NCI-H187 treated with DMSO at 0.1 percent for 48 hours (cell line): ENCODE measurements at regions not wholly inside any gene's neighbourhood (a gene's known extent, or its start where the extent isn't known, plus 50 kb on each side); places are given as distances from the start of the nearest gene placed in this dataset.

Experiments
- DNase-seq: peaks from one replicate; lab custom pipeline; 2025; lab: John Stamatoyannopoulos, UW

GRCh38 chr3:30122359-30122758, 484.0 kb upstream of the TGFBR2 start:
- DNase-seq: no peak

GRCh38 chr3:30123224-30123623, 483.2 kb upstream of the TGFBR2 start:
- no peak for DNase-seq

- no peak for DNase-seq
These were observed 482.6 kb upstream of the TGFBR2 start for GRCh38 chr3:30123755-30124154.

- DNase-seq: no peak
These were observed 481.7 kb upstream of the TGFBR2 start for GRCh38 chr3:30124435-30125370.

DNA sequence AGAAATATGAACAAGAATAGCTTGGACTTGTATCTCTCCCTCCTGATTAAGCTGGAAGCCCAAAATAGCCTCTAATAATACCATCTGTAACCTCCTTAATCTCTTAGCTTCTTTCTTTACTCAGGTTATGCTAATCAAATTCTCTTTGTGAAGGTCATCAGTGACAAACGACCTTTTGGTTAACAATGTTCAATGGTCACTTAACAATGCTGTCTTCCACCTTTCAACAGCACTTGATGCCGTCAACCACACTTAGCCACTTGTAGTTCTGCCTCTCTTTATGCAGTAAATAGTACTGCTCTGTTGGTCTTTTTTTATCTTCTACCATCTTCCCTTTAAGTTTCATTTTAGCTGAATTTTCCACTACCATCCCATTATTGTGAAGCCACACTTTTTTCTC, 476.6 kb upstream of the TGFBR2 start:
- no peak for DNase-seq

GRCh38 chr3:30130391-30130790, 476.0 kb upstream of the TGFBR2 start:
- no peak for DNase-seq

- DNase-seq: no peak
These were observed 475.2 kb upstream of the TGFBR2 start for GRCh38 chr3:30131191-30131590.

GRCh38 chr3:30135190-30135589, 471.2 kb upstream of the TGFBR2 start:
- DNase-seq: no peak

DNA sequence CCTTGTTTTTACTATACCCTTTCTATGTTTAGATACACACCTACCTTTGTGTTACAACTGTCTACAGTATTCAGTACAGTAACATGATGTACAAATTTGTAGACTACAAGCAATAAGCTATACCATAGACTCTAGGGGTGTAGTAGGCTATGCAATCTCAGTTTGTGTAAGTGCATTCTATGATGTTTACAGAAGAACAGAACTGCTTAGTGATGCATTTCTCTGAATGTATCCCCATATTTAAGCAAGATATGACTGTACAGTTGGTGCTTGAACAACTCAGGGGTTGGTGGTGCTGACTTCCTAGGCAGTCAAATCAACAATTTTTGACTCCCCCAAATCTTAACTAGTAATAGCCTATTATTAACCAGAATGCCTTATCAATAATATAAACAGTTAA, 467.1 kb upstream of the TGFBR2 start:
- DNase-seq: no peak

DNA sequence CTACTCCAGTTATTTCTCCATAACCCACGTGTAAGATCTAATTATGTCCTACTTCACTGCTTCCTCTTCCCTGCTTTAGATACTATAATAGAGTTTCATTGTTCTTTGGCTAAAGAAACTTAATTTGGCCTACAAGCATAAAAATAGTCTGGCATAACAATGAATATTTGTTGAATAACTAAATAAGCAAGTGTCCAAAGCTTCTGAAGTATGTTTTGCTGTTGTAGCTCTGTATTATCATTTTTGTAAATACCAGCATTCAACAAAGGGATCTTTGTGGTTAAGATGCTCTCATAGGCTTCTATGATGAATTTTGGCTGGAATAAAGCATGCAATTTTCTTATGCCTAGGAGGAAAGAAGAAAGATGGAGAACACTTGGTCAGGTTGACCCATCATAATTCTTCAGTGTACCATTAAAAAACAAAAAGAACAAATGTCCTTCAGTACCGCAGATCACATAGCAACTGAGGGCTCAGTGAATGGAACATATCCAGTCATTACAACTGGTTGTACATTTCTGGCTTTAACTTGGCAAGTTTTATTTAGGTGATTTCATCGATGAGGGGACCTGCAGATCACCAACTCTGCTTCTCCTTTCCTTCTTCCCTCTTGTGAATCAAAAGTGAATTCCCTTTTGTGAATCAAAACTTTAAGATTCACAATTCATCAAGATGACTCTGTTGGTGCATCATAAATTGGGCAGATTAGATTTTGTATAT, 465.9 kb upstream of the TGFBR2 start:
- DNase-seq: no peak

DNA sequence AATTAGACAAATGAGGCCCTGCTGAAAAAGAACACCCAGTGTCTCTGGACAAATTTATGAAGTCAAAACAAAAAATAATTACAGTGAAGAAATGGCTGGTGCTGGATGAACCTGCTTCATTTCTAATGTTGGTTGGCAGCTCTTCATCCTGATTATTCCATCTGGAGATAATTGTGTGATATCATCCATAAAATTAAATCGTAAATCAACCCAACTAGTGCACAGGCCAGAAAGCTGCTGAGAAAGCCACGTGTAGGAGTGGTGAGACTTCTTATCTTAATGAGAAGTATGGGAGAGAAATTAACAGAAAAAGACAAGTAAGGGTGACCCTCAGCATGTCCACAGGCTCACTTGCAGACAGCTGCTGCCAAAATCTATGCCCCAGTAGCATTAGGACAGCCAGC, 465.2 kb upstream of the TGFBR2 start:
- no peak for DNase-seq

DNA sequence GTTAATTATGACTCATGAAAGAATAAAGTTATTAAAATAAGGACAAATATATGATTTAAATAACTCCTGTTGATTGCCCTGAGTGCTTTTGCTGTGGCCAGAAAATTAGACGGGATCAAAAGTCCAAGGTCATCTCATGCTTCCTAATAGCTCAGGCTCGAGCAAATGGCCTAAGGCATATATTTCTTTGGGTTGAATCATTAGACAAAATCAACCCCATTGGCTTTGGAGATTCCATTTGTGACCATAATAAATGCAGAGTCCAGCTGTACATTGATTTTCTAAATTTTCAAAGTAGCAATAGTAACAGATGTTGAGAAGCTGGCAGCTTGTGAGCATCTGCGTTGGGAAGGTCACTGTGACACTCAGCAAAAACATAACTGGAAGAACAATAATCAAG, 464.5 kb upstream of the TGFBR2 start:
- no peak for DNase-seq

DNA sequence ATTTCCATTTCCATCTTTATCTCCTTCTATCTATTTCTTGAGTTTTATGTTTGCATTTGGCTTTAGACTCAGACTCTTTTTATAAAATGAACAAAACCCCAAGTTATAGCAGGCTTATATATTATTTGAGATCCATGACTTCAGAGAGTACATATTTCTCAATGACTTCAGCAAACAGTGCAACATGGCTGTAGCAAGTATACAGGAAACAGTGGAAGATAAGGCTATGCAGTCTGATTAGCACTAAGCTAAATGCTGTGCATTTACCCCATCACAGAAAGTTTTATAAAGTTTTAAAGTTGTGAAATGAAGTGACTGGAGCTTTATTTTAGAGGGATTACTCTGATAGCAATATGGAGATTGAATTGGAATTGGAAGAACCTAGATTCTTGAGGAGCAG, 463.5 kb upstream of the TGFBR2 start:
- DNase-seq: no peak

DNA sequence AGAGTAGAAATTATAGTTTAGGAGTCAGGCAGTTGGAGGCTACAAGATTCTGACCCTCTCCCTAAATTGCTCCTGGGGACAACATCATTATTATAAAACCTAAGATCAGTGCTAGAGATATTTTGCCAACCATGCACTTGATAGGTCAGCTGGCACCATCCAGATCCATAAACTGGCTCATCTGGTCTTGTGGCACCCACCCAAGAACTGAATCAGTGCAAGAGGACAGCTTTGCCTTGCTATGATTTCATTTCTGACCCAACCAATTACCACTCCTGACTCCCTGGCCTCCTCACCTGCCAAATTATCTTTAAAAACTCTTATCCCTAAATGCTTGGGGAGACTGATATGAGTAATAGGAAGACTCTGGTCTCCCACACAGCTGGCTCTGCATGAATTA, 461.1 kb upstream of the TGFBR2 start:
- DNase-seq: no peak

DNA sequence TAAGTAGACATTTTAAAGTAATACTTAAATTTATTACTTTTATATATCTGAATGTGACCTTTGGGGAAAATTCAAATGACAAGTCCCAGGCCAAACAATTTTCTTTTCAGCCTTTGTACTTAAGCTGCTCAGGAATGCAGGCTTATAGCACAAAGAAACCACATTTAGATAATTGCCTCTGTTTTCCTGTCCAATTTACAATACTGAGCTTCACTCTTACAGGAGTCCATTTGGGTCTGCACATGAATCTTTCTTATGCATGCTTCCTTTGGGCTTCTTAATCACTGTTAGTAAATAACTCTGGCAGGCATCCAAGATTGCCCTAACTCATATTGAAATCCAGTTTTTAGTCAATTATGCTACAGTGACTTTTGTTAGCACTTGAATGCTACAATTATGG, 459.4 kb upstream of the TGFBR2 start:
- no peak for DNase-seq

GRCh38 chr3:30154853-30155252, 451.5 kb upstream of the TGFBR2 start:
- DNase-seq: no peak

DNA sequence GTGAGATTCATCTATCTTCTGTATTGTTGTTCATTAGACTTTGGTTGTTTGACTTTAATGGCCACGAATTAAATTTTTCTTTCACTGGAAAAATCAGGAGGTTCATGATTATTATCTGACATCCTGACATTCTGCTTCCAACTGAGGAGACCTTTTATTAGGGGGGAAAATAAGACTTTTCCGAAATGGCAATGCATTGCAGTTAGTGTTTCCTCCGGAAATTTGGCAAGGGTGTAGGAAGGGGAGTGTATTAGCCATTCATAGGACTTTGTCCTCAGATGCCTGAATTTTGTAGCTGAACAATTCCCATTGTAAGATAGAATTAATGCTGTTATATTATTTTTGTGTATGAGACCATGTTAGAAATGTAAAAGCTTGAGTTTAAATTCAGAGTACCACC, 450.6 kb upstream of the TGFBR2 start:
- no peak for DNase-seq

- DNase-seq: no peak
These were observed 449.6 kb upstream of the TGFBR2 start for GRCh38 chr3:30156586-30157498.

DNA sequence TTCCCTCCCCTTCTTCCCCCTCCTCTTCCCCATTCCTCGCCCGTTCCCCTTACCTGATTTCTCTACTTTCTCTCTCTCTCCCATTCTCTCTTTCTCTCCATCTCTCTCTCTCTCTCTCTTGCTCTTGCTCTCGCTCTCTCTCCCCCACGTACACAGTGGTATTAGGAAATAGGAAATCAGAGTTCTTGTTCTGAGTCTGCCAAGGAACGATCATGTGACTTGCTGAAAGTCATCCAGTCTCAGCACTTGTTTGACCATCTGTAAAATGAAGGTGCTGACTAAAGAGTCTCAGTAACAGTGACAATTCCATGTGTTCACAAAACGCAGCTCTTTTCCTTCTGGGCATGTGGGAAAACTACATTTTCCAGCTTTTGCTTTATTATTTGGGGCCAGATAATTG, 445.0 kb upstream of the TGFBR2 start:
- DNase-seq: no peak

DNA sequence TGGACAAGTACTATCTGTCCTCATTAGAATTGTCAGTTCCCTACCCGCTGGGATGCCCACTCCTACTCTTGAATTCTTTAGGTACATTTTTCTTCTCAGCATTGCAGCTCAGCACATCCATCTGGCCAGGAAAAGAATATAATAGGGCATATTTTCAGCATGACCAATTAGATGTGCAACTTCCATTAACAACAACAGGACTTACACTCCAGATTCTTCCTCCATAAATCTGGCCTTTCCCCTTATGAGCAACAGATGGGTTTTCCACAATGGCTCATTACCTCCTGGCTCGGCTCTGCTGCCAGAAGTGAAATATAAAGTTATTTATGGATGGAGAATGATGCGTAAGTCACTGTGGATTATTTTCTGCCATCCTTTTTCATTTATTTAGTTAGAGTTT, 443.8 kb upstream of the TGFBR2 start:
- DNase-seq: no peak

GRCh38 chr3:30166535-30166934, 439.9 kb upstream of the TGFBR2 start:
- no peak for DNase-seq

- DNase-seq: no peak
These were observed 438.8 kb upstream of the TGFBR2 start for GRCh38 chr3:30167541-30168011.
